ENCODE measurements at regions not wholly inside any gene's neighbourhood (a gene's known extent, or its start where the extent isn't known, plus 50 kb on each side); places are given as distances from the start of the nearest gene placed in this dataset.

DNA sequence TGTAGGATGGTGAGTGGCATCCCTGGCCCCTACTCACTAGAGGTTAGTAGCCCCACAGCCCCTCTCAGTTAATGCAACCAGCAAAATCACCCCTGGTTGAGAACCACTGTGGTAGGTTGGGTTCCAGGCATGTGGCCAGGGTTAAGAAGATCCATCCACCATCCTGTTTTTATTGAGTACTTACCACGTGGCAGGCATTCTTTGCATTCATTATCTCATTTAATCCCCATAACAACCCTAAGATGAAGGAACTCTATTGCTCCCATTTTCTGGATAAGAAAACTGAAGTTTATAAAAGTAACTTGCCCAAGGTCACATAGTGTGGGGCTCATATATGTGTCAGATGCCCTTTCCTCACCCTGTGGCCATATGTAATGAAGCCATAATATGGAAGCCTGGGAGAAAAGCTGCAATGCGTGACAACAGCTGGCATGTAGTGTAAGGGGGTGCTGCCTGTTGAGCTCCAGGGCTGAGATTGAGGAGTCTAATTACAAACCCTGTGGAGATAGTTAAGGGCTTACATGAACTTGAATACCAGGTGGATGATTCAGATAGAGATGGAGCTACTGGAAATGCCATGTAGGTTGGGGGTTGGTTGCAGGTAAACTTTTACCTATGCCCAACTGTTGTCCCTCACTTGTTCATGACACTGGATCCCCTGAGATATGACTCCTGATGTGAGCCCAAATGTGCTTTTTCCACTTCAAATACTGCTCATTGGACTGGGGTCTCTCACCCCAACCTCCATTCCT, 100.2 kb upstream of the PGRMC2 start:
- Mint-ChIP-seq H3K4me3 (no peak overlapping the region), H3K9me3 (no peaks in the 10 kb centered on the region), H3K27ac (no peak overlapping the region), H3K36me3 (no peaks in the 10 kb centered on the region), H3K4me1 (no peaks in the 10 kb centered on the region), H3K27me3 (ENCODE audit: low read depth in 2 of 2) (peaks cover 0 to 5% of the 10 kb centered on the region in 2 donors)
- ATAC-seq (no peak), DNase-seq (no peak)
- Histone ChIP-seq H3K9me3 (ENCODE audit: control insufficient read depth, insufficient read depth, low read length) (no peaks in the 10 kb centered on the region), H3K27ac (ENCODE audit: low read length) (no peak overlapping the region), H3K36me3 (ENCODE audit: control insufficient read depth, insufficient read depth, low read length) (no peaks in the 10 kb centered on the region), H3K4me3 (ENCODE audit: low read length) (no peak overlapping the region), H3K4me1 (ENCODE audit: control insufficient read depth, insufficient read depth, low read length) (no peaks in the 10 kb centered on the region), H3K27me3 (ENCODE audit: control insufficient read depth, insufficient read depth, low read length) (no peaks in the 10 kb centered on the region)
- 96% methylated on average over 1 of the region's 2 CpGs for WGBS (ENCODE audit: insufficient coverage)
- TF ChIP-seq, protein P1, sequence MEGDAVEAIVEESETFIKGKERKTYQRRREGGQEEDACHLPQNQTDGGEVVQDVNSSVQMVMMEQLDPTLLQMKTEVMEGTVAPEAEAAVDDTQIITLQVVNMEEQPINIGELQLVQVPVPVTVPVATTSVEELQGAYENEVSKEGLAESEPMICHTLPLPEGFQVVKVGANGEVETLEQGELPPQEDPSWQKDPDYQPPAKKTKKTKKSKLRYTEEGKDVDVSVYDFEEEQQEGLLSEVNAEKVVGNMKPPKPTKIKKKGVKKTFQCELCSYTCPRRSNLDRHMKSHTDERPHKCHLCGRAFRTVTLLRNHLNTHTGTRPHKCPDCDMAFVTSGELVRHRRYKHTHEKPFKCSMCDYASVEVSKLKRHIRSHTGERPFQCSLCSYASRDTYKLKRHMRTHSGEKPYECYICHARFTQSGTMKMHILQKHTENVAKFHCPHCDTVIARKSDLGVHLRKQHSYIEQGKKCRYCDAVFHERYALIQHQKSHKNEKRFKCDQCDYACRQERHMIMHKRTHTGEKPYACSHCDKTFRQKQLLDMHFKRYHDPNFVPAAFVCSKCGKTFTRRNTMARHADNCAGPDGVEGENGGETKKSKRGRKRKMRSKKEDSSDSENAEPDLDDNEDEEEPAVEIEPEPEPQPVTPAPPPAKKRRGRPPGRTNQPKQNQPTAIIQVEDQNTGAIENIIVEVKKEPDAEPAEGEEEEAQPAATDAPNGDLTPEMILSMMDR (IDR thresholded peaks at IDR 0.05), result no peak
- intact Hi-C loops (cut with micrococcal nuclease), result no loop called here

DNA sequence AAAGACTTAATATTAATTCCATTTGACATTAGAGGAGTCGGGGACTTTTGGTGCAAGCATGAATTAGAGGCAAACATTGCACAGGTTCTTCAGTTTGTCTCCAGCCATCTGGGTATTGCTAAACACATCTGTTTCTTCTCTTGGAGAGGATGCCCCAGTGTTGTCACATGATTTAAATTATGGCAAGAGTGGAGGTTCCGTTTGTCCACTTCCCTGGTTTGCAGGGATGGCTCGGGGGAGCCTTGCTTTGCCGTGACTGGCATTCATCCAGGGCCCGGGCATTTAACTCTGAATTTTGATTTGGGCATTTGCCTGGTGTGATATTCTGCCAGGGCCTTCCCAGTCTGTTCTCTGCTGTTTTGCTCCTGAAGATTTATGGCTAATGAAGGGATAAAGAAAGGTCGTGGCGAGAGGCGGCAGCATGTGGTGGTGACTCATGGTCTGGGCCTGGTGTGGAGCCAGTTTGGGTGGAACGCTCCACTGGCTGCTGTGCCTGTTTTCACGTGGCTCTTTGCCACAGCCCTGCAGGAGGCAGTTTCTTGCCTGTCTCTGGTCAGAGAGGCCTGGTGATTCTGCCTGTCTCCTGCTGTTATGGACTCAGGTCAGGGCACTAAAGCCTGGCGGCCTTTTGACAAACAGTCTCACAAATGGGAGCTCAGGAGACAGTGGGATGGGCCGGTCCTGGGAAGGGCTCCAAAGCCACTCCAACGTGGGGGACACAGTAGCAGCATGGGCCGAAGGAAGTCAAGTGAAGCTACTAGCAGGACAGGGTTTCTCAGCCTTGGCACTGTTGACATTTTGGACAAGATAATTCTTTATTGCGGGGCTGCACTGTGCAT, 99.4 kb upstream of the PGRMC2 start:
- WGBS (ENCODE audit: insufficient coverage), result 73% methylated on average over 15 of the region's 15 CpGs
- no peaks in the 10 kb centered on the region for H3K4me1 ChIP-seq (ENCODE audit: control insufficient read depth, insufficient read depth, low read length)
- Mint-ChIP-seq H3K4me3 (no peak overlapping the region), H3K27me3 (ENCODE audit: low read depth in 2 of 2) (peaks cover 0 to 5% of the 10 kb centered on the region in 2 donors), H3K9me3 (no peaks in the 10 kb centered on the region), H3K4me1 (no peaks in the 10 kb centered on the region), H3K36me3 (no peaks in the 10 kb centered on the region), H3K27ac (no peak overlapping the region)
- ATAC-seq, result no peak
- no peaks in the 10 kb centered on the region for H3K36me3 ChIP-seq (ENCODE audit: control insufficient read depth, insufficient read depth, low read length)
- intact Hi-C loops (cut with micrococcal nuclease), result no loop called here
- no peak overlapping the region for H3K27ac ChIP-seq (ENCODE audit: low read length)
- TF ChIP-seq, protein P1 (IDR thresholded peaks at IDR 0.05), result no peak
- H3K4me3 ChIP-seq (ENCODE audit: low read length), result no peak overlapping the region
- DNase-seq, result no peak
- no peaks in the 10 kb centered on the region for H3K9me3 ChIP-seq (ENCODE audit: control insufficient read depth, insufficient read depth, low read length)
- no peaks in the 10 kb centered on the region for H3K27me3 ChIP-seq (ENCODE audit: control insufficient read depth, insufficient read depth, low read length)

DNA sequence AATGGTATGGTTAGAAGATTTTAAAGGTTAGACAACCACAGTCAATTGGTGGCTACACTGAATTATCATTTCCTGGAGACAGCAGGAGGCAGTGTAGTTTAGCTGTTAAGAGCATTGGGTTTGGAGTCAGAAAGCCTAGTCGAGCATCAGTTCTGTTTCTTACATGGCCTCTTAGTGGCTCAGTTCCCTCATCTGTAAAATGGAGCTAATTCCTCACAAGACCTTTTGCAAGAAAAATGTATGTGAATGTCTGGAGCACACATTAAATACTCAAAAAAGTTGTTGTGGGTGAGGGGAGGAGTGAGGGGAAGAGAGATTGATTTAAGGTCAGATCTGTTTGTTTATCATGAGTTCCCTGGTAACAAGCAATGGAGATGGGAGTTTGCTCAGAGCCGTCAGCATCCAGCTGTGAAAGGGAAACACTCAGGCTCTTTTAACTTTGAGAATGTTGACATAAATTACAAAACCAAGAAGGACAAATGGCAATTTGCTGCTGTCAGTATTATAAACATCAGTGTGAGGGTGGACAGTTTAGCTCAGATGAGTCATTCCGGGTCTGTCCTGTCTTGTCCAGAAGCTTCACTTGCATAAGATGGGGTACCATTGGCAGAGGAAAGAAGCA, 98.2 kb upstream of the PGRMC2 start:
- no peaks in the 10 kb centered on the region for H3K9me3 Mint-ChIP-seq
- 86% methylated on average over 3 of the region's 3 CpGs for WGBS (ENCODE audit: insufficient coverage)
- Histone ChIP-seq H3K36me3 (ENCODE audit: control insufficient read depth, insufficient read depth, low read length) (no peaks in the 10 kb centered on the region), H3K27me3 (ENCODE audit: control insufficient read depth, insufficient read depth, low read length) (no peaks in the 10 kb centered on the region), H3K4me3 (ENCODE audit: low read length) (no peak overlapping the region), H3K27ac (ENCODE audit: low read length) (no peak overlapping the region), H3K9me3 (ENCODE audit: control insufficient read depth, insufficient read depth, low read length) (no peaks in the 10 kb centered on the region), H3K4me1 (ENCODE audit: control insufficient read depth, insufficient read depth, low read length) (no peaks in the 10 kb centered on the region)
- intact Hi-C loops (cut with micrococcal nuclease), result no loop called here
- H3K4me1 Mint-ChIP-seq, result no peaks in the 10 kb centered on the region
- H3K27ac Mint-ChIP-seq, result no peak overlapping the region
- H3K4me3 Mint-ChIP-seq, result no peak overlapping the region
- H3K36me3 Mint-ChIP-seq, result no peaks in the 10 kb centered on the region
- DNase-seq, result no peak
- TF ChIP-seq, protein P1 (IDR thresholded peaks at IDR 0.05), result no peak
- H3K27me3 Mint-ChIP-seq (ENCODE audit: low read depth in 2 of 2), result peaks cover 0 to 5% of the 10 kb centered on the region in 2 donors
- ATAC-seq, result no peak
